ENCODE measurements at regions not wholly inside any gene's neighbourhood (a gene's known extent, or its start where the extent isn't known, plus 50 kb on each side); places are given as distances from the start of the nearest gene placed in this dataset.
"Not testable (repeated sequence)": the region's sequence is repeated elsewhere in the genome, so short reads cannot be mapped to it uniquely, and the experiment has no call there.

DNA sequence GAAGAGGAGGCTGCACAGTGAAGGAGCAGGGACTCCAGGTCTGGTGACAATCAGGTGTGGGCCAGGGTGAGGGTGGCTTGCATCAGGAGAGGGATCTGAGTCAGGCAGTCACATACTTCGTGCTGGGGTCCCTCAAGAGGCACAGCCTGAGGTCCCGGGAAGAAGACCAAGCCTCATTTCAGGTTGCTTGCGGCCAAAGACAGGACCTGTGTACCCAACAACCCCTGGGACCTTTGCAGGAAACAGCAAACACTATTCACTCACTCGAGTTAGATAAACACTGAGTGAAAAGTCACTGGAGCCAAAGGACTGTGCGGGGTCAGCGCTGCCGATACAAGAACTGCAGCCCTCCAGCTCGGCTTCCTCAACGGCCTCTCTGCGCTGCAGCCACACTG is 104.4 kb downstream of the SINHCAF start:
- H3K27ac Mint-ChIP-seq = no peak overlapping the region
- no peak overlapping the region for H3K4me3 Mint-ChIP-seq
- DNase-seq = no peak
- intact Hi-C loops (cut with micrococcal nuclease) = no loop called here
- peaks cover 2% of the 10 kb centered on the region for H3K27me3 Mint-ChIP-seq
- H3K36me3 Mint-ChIP-seq (ENCODE audit: low read depth) = no peaks in the 10 kb centered on the region
- H3K9me3 Mint-ChIP-seq = no peaks in the 10 kb centered on the region
- no peaks in the 10 kb centered on the region for H3K4me1 Mint-ChIP-seq

- Mint-ChIP-seq H3K9me3 (no peaks in the 10 kb centered on the region), H3K36me3 (ENCODE audit: low read depth) (no peaks in the 10 kb centered on the region), H3K4me1 (no peaks in the 10 kb centered on the region), H3K27ac (no peak overlapping the region), H3K27me3 (peaks cover 2% of the 10 kb centered on the region), H3K4me3 (no peak overlapping the region)
- intact Hi-C loops (cut with micrococcal nuclease) = no loop called here
- DNase-seq = no peak
These were observed 103.2 kb downstream of the SINHCAF start for GRCh38 chr12:31222620-31223222.

DNA sequence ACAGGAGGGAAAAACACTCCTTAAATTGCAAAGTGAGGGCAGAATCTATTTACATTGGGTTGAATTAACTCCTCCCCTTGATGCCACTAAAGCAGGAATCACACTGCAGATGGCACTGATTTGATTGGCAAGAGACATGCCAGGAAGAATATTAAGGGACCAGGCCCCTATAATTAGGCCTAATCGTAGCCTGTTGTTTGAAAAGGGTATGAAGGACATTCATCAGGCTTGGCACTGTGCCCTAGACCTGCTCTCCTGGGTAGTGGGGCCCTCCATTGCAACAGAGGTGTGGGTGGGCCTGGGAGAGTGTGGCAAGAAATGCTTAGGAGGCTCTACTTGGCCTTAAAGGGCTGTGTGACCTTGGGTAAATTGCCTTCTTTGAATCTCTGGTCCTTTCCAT is 102.3 kb downstream of the SINHCAF start:
- H3K9me3 Mint-ChIP-seq; H3K4me1 Mint-ChIP-seq; intact Hi-C loops (cut with micrococcal nuclease); H3K27ac Mint-ChIP-seq; DNase-seq; H3K4me3 Mint-ChIP-seq; H3K27me3 Mint-ChIP-seq; H3K36me3 Mint-ChIP-seq (ENCODE audit: low read depth): not testable (repeated sequence)

DNA sequence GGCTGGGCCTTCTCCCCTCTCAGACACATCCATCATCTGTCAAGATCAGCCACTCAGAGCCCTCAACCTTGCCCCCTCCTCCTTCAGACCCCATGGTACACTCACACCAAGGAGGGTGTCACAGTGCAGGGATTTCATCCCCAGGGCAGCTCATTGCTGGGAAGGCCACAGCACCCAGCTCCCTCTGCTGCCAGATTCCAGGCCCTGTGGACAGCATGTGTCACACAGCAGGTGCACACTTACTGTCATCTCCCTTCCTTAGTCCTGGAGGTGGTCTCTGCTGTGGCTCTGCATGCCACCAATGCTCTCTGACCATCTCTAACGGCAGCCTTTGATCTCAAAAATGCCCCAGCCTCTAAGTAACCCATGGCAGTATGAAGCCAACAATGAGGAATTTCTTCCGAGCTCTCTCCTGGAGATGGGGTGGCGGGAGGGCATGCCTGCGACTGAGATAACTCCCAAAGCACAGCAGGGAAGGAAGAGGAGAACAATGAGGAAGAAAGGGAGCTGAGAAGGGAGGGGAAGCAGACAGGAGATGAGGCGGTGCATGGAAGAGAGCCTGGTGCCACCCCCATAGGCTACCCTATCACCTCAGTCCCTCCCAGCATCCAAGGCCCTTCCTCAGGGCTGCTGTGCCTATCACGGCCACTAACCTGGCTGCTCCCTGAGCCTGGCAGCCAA is 101.0 kb downstream of the SINHCAF start:
- H3K4me3 Mint-ChIP-seq = no peak overlapping the region
- intact Hi-C loops (cut with micrococcal nuclease) = no loop called here
- no peaks in the 10 kb centered on the region for H3K27me3 Mint-ChIP-seq
- no peaks in the 10 kb centered on the region for H3K9me3 Mint-ChIP-seq
- H3K36me3 Mint-ChIP-seq (ENCODE audit: low read depth) = no peaks in the 10 kb centered on the region
- no peak for DNase-seq
- H3K27ac Mint-ChIP-seq = no peak overlapping the region
- H3K4me1 Mint-ChIP-seq = no peaks in the 10 kb centered on the region

GRCh38 chr12:31225656-31226535 is 100.1 kb downstream of the SINHCAF start:
- no peaks in the 10 kb centered on the region for H3K4me1 Mint-ChIP-seq
- H3K4me3 Mint-ChIP-seq = no peak overlapping the region
- intact Hi-C loops (cut with micrococcal nuclease) = no loop called here
- DNase-seq = no peak
- H3K27ac Mint-ChIP-seq = no peak overlapping the region
- no peaks in the 10 kb centered on the region for H3K9me3 Mint-ChIP-seq
- H3K27me3 Mint-ChIP-seq = no peaks in the 10 kb centered on the region
- no peaks in the 10 kb centered on the region for H3K36me3 Mint-ChIP-seq (ENCODE audit: low read depth)

GRCh38 chr12:31226639-31227038 is 99.3 kb downstream of the SINHCAF start:
- no peaks in the 10 kb centered on the region for H3K27me3 Mint-ChIP-seq
- H3K36me3 Mint-ChIP-seq (ENCODE audit: low read depth) = no peaks in the 10 kb centered on the region
- intact Hi-C loops (cut with micrococcal nuclease) = no loop called here
- H3K4me1 Mint-ChIP-seq = no peaks in the 10 kb centered on the region
- H3K9me3 Mint-ChIP-seq = no peaks in the 10 kb centered on the region
- H3K4me3 Mint-ChIP-seq = no peak overlapping the region
- H3K27ac Mint-ChIP-seq = no peak overlapping the region
- DNase-seq = no peak

GRCh38 chr12:31227401-31227981 is 98.5 kb downstream of the SINHCAF start:
- intact Hi-C loops (cut with micrococcal nuclease) = no loop called here
- Mint-ChIP-seq H3K4me1 (no peaks in the 10 kb centered on the region), H3K27ac (no peak overlapping the region), H3K36me3 (ENCODE audit: low read depth) (no peaks in the 10 kb centered on the region), H3K4me3 (no peak overlapping the region), H3K9me3 (no peaks in the 10 kb centered on the region), H3K27me3 (no peaks in the 10 kb centered on the region)
- DNase-seq = no peak

- Mint-ChIP-seq H3K27me3 (no peaks in the 10 kb centered on the region), H3K27ac (no peak overlapping the region), H3K36me3 (ENCODE audit: low read depth) (no peaks in the 10 kb centered on the region), H3K4me1 (no peaks in the 10 kb centered on the region), H3K4me3 (no peak overlapping the region), H3K9me3 (no peaks in the 10 kb centered on the region)
- intact Hi-C loops (cut with micrococcal nuclease) = no loop called here
- no peak for DNase-seq
These were observed 96.8 kb downstream of the SINHCAF start for GRCh38 chr12:31228811-31229792.

DNA sequence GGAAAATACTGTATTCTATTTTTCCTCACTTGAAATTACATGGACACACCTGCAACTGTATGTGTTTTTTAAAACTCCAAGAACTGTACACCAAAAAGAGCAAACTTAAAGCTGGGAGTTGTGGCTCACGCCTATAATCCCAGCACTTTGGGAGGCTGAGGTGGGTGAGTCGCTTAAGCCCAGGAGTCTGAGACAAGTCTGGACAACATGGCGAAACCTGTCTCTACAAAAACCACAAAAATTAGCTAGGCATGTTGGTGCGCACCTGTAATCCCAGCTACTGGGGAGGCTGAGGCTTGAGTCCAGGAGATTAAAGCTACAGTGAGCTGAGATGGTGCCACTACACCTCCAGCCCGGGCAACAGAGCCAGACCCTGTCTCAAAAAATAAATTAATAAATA is 95.9 kb downstream of the SINHCAF start:
- Mint-ChIP-seq H3K27ac (no peak overlapping the region), H3K9me3 (no peaks in the 10 kb centered on the region), H3K36me3 (ENCODE audit: low read depth) (no peaks in the 10 kb centered on the region), H3K27me3 (no peaks in the 10 kb centered on the region), H3K4me3 (no peak overlapping the region), H3K4me1 (no peaks in the 10 kb centered on the region)
- DNase-seq = no peak
- intact Hi-C loops (cut with micrococcal nuclease) = no loop called here
